Endodermal cell (in vitro differentiated cells): ENCODE measurements at regions not wholly inside any gene's neighbourhood (a gene's known extent, or its start where the extent isn't known, plus 50 kb on each side); places are given as distances from the start of the nearest gene placed in this dataset.

Experiments used
- DNase-seq: peaks from one replicate; pipeline ENCODE4 v3.0.0-alpha.2; 2017
- H3K27ac ChIP-seq: 2 replicates; pipeline ENCODE4 v1.5.1; 2013; ENCODE audit warnings: mild to moderate bottlenecking, low read depth, low read length, moderate library complexity
- H3K27me3 ChIP-seq: 2 replicates; pipeline ENCODE4 v1.6.1; 2013; ENCODE audit warnings: mild to moderate bottlenecking, low read length, moderate library complexity; ENCODE audit not compliant: insufficient read depth, control insufficient read depth, poor library complexity, severe bottlenecking
- H3K36me3 ChIP-seq: 2 replicates; pipeline ENCODE4 v1.7.0; 2013; ENCODE audit warnings: mild to moderate bottlenecking, low read length, moderate library complexity; ENCODE audit not compliant: control insufficient read depth, insufficient read depth
- H3K4me1 ChIP-seq: one replicate; pipeline ENCODE4 v1.7.0; 2013; ENCODE audit warnings: low read length; ENCODE audit not compliant: control insufficient read depth, insufficient read depth
- H3K4me3 ChIP-seq: 2 replicates; pipeline ENCODE4 v1.5.1; 2013; ENCODE audit warnings: mild to moderate bottlenecking, low read length, moderate library complexity
- H3K9ac ChIP-seq: 2 replicates; pipeline ENCODE4 v1.6.1; 2013; ENCODE audit warnings: mild to moderate bottlenecking, low read length, moderate library complexity; ENCODE audit not compliant: poor library complexity, severe bottlenecking; ENCODE audit errors: extremely low read depth
- H3K9me3 ChIP-seq: 2 replicates; pipeline ENCODE4 v1.6.1; 2013; ENCODE audit warnings: mild to moderate bottlenecking, low read length, moderate library complexity; ENCODE audit not compliant: control insufficient read depth
- H3K27ac Mint-ChIP-seq: 2 replicates; pipeline ENCODE4 v1.8.0; 2020; ENCODE audit warnings: mixed read lengths
- H3K27me3 Mint-ChIP-seq: 2 replicates; pipeline ENCODE4 v1.8.0; 2021; ENCODE audit warnings: mild to moderate bottlenecking, mixed read lengths; ENCODE audit not compliant: insufficient read depth
- H3K36me3 Mint-ChIP-seq: 2 replicates; pipeline ENCODE4 v1.8.0; 2020; ENCODE audit warnings: low read depth, mixed read lengths
- H3K4me1 Mint-ChIP-seq: 2 replicates; pipeline ENCODE4 v1.8.0; 2020; ENCODE audit warnings: mixed read lengths
- H3K4me3 Mint-ChIP-seq: 2 replicates; pipeline ENCODE4 v1.8.0; 2020; ENCODE audit warnings: mild to moderate bottlenecking, moderate library complexity, mixed read lengths
- H3K9me3 Mint-ChIP-seq: 2 replicates; pipeline ENCODE4 v1.8.0; 2020; ENCODE audit warnings: mild to moderate bottlenecking, mixed read lengths
- WGBS, 2 experiments: methylation state at CpG; one replicate each; pipeline versions ENCODE4 v1.1.5 to v1.1.7; 2013; ENCODE audit warnings: missing lambda C conversion rate in 2 of 2, mixed read lengths in 1 of 2; ENCODE audit not compliant: insufficient coverage in 1 of 2, insufficient read length in 1 of 2; 5-methylcytosine and 5-hydroxymethylcytosine counted together
- TF ChIP-seq, protein P1 (sequence below): fragments of 200-600 bp; sonication (generic); conservative IDR thresholded peaks from 2 replicates; pipeline ENCODE4 v1.5.0; 2021; ENCODE audit warnings: antibody characterized with exemption, mild to moderate bottlenecking

DNA sequence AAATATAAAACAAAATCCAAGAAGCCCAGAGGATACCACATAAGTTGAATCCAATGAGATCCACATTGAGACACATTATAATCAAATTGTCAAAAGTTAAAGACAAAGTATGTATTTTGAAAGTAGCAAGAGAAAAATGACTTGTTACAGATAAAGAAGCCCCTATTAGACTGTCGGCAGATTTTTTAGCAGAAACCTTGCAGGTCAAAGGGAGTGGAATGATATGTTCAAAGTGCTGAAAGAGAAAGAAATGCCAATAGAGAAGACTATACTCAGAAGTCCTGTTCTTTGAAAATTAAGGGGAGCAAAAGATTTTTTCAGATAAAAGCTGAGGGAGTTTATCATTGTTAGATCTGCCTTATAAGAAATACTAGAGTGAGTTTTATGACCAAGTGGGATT lies 148.9 kb upstream of the EPHA5 start:
- Histone ChIP-seq H3K4me1 (no peaks in the 10 kb centered on the region), H3K9ac (no peak overlapping the region), H3K4me3 (no peak overlapping the region), H3K36me3 (no peaks in the 10 kb centered on the region), H3K27me3 (no peaks in the 10 kb centered on the region), H3K9me3 (peaks cover 29% of the 10 kb centered on the region), H3K27ac (no peak overlapping the region)
- H3K36me3 Mint-ChIP-seq: no peaks in the 10 kb centered on the region
- H3K27ac Mint-ChIP-seq: no peak overlapping the region
- H3K9me3 Mint-ChIP-seq: peaks cover 16% of the 10 kb centered on the region
- TF ChIP-seq, protein P1, sequence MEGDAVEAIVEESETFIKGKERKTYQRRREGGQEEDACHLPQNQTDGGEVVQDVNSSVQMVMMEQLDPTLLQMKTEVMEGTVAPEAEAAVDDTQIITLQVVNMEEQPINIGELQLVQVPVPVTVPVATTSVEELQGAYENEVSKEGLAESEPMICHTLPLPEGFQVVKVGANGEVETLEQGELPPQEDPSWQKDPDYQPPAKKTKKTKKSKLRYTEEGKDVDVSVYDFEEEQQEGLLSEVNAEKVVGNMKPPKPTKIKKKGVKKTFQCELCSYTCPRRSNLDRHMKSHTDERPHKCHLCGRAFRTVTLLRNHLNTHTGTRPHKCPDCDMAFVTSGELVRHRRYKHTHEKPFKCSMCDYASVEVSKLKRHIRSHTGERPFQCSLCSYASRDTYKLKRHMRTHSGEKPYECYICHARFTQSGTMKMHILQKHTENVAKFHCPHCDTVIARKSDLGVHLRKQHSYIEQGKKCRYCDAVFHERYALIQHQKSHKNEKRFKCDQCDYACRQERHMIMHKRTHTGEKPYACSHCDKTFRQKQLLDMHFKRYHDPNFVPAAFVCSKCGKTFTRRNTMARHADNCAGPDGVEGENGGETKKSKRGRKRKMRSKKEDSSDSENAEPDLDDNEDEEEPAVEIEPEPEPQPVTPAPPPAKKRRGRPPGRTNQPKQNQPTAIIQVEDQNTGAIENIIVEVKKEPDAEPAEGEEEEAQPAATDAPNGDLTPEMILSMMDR: no peak
- DNase-seq: no peak
- no peaks in the 10 kb centered on the region for H3K4me1 Mint-ChIP-seq
- H3K27me3 Mint-ChIP-seq: no peaks in the 10 kb centered on the region
- no peak overlapping the region for H3K4me3 Mint-ChIP-seq
- 83 to 95% methylated on average over 1 of the region's 1 CpG for WGBS, 2 experiments

DNA sequence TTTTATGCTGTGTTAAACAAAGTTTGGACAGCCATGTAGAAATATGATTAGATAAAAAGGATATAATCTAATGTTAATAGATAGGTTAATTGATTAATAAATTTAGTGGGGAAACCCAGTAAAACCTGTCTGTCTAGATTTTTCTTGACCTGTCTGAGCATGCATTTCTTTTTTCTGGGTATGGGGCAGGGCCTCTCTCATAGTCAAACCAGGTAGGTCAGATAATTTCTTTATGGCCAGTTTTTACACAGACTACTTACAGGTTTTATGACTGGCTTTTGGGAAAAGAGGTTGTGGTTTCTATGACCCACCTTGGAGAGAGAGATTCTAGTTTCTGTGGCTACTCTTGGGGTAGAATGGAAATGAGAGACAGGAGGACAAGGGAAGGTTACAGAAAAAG lies 135.6 kb upstream of the EPHA5 start:
- H3K4me3 Mint-ChIP-seq: no peak overlapping the region
- no peak for DNase-seq
- no peaks in the 10 kb centered on the region for H3K36me3 ChIP-seq
- H3K9ac ChIP-seq: no peak overlapping the region
- no peaks in the 10 kb centered on the region for H3K27me3 Mint-ChIP-seq
- H3K27ac Mint-ChIP-seq: no peak overlapping the region
- peaks cover 1% of the 10 kb centered on the region for H3K4me1 Mint-ChIP-seq
- no peak overlapping the region for H3K4me3 ChIP-seq
- no peak overlapping the region for H3K27ac ChIP-seq
- no peaks in the 10 kb centered on the region for H3K4me1 ChIP-seq
- TF ChIP-seq, protein P1: no peak
- H3K27me3 ChIP-seq: no peaks in the 10 kb centered on the region
- no peaks in the 10 kb centered on the region for H3K36me3 Mint-ChIP-seq
- H3K9me3 Mint-ChIP-seq: peaks cover 22% of the 10 kb centered on the region
- H3K9me3 ChIP-seq: peaks cover 15% of the 10 kb centered on the region

DNA sequence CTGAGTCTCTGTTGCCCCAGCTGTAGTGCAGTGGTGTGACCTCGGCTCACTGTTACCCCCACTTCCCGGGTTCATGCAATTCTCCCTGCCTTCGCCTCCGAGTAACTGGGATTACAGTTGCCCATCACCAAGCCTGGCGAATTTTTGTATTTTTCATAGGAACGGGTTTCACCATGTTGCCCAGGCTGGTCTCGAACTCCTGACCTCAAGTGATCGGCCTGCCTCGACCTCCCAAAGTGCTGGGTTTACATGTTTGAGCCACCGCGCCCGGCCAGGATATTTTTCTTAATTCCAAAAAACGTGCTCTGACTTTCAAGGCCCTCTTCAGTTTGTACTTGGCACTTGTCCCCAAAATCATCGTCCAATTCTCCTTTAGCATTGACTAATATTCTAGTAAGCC lies 129.2 kb upstream of the EPHA5 start:
- H3K36me3 ChIP-seq: no peaks in the 10 kb centered on the region
- TF ChIP-seq, protein P1: no peak
- DNase-seq: no peak

More for the DNA sequence above, 129.2 kb upstream of the EPHA5 start:
- Histone ChIP-seq H3K27me3 (no peaks in the 10 kb centered on the region), H3K4me3 (no peak overlapping the region), H3K9me3 (no peaks in the 10 kb centered on the region), H3K9ac (no peak overlapping the region), H3K4me1 (peaks cover 2% of the 10 kb centered on the region), H3K27ac (no peak overlapping the region)
- 90 to 98% methylated on average over 14 of the region's 14 CpGs for WGBS, 2 experiments
- H3K27me3 Mint-ChIP-seq: no peaks in the 10 kb centered on the region
- no peaks in the 10 kb centered on the region for H3K36me3 Mint-ChIP-seq
- no peak overlapping the region for H3K27ac Mint-ChIP-seq
- no peaks in the 10 kb centered on the region for H3K9me3 Mint-ChIP-seq
- no peak overlapping the region for H3K4me3 Mint-ChIP-seq
- peaks cover 7% of the 10 kb centered on the region for H3K4me1 Mint-ChIP-seq
